ENCODE measurements at regions not wholly inside any gene's neighbourhood (a gene's known extent, or its start where the extent isn't known, plus 50 kb on each side); places are given as distances from the start of the nearest gene placed in this dataset.

GRCh38 chr15:96107916-96108315 is 222.6 kb upstream of the NR2F2 start:
- TF ChIP-seq, protein P1, sequence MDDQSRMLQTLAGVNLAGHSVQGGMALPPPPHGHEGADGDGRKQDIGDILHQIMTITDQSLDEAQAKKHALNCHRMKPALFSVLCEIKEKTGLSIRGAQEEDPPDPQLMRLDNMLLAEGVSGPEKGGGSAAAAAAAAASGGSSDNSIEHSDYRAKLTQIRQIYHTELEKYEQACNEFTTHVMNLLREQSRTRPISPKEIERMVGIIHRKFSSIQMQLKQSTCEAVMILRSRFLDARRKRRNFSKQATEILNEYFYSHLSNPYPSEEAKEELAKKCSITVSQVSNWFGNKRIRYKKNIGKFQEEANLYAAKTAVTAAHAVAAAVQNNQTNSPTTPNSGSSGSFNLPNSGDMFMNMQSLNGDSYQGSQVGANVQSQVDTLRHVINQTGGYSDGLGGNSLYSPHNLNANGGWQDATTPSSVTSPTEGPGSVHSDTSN (IDR thresholded peaks at IDR 0.05), result no peak
- TF ChIP-seq TCF12 (IDR thresholded peaks at IDR 0.05) (no peak), TAF1 (IDR thresholded peaks at IDR 0.05; ENCODE audit: borderline replicate concordance, low read depth, low read length) (no peak), YY1 (IDR thresholded peaks at IDR 0.05; ENCODE audit: low read depth) (no peak), MXI1 (IDR thresholded peaks at IDR 0.05; ENCODE audit: low read depth, low read length) (no peak), FOXM1 (IDR thresholded peaks at IDR 0.05; ENCODE audit: low read depth) (no peak), ELF1 (IDR thresholded peaks at IDR 0.05) (no peak), SIN3A (IDR thresholded peaks at IDR 0.05; ENCODE audit: borderline replicate concordance, low read depth, low read length) (no peak)
- TF ChIP-seq, protein P2, sequence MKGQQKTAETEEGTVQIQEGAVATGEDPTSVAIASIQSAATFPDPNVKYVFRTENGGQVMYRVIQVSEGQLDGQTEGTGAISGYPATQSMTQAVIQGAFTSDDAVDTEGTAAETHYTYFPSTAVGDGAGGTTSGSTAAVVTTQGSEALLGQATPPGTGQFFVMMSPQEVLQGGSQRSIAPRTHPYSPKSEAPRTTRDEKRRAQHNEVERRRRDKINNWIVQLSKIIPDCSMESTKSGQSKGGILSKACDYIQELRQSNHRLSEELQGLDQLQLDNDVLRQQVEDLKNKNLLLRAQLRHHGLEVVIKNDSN (IDR thresholded peaks at IDR 0.05; ENCODE audit: borderline replicate concordance, low read depth), result no peak
- Histone ChIP-seq H3K4me1 (ENCODE audit: control insufficient read depth in 1 of 2, insufficient read depth in 2 of 2, low read depth in 1 of 2, low read length in 1 of 2) (no peaks in the 10 kb centered on the region), H3K27me3 (ENCODE audit: insufficient read depth) (no peaks in the 10 kb centered on the region), H3K36me3 (replicated peaks in 1 of 2; ENCODE audit: control insufficient read depth in 1 of 2, insufficient read depth in 2 of 2, low read length in 1 of 2) (no peaks in the 10 kb centered on the region), H3F3A (replicated peaks; ENCODE audit: insufficient read depth) (no peaks in the 10 kb centered on the region), H3K9me3 (no peaks in the 10 kb centered on the region), H3K9ac (no peak overlapping the region), H3K9me2 (no peaks in the 10 kb centered on the region), H3K27ac (ENCODE audit: low read depth in 2 of 2, low read length in 1 of 2) (no peak overlapping the region), H4K20me1 (ENCODE audit: insufficient read depth) (no peaks in the 10 kb centered on the region), H3K4me3 (ENCODE audit: low read depth in 2 of 2, low read length in 1 of 2) (no peak overlapping the region), H3K4me2 (no peak overlapping the region), H3K79me2 (ENCODE audit: insufficient read depth) (no peaks in the 10 kb centered on the region), H2AFZ (ENCODE audit: low read depth) (no peak overlapping the region)
- ChIA-PET CTCF (no interaction called here), POLR2A (no interaction called here)
- 6% methylated on average over 2 of the region's 2 CpGs for WGBS (ENCODE audit: low lambda C conversion rate)
- DNase-seq, result no peak

DNA sequence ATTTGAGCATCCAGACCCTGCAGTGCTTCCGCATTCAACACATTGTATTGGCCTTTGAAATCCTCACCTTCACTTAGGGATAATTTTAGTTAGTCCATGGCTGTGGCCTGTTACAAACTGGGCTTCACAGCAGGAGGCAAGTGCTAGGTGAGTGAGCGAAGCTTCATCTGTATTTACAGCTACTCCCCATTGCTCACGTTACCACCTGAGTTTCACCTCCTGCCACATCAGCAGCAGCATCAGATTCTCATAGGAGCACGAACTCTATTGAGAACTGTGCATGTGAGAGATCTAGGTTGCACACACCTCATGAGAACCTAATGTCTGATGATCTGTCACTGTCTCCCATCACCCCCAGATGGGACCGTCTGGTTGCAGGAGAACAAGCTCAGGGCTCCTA is 222.1 kb upstream of the NR2F2 start:
- no peaks in the 10 kb centered on the region for H3K79me2 ChIP-seq (ENCODE audit: insufficient read depth)
- no peaks in the 10 kb centered on the region for H4K20me1 ChIP-seq (ENCODE audit: insufficient read depth)
- H2AFZ ChIP-seq (ENCODE audit: low read depth), result no peak overlapping the region
- H3K4me3 ChIP-seq (ENCODE audit: low read depth in 2 of 2, low read length in 1 of 2), result no peak overlapping the region
- CTCF ChIA-PET, result no interaction called here
- POLR2A ChIA-PET, result no interaction called here
- H3K36me3 ChIP-seq (replicated peaks in 1 of 2; ENCODE audit: control insufficient read depth in 1 of 2, insufficient read depth in 2 of 2, low read length in 1 of 2), result no peaks in the 10 kb centered on the region
- H3K9me2 ChIP-seq, result no peaks in the 10 kb centered on the region
- no peaks in the 10 kb centered on the region for H3K4me1 ChIP-seq (ENCODE audit: control insufficient read depth in 1 of 2, insufficient read depth in 2 of 2, low read depth in 1 of 2, low read length in 1 of 2)
- H3F3A ChIP-seq (replicated peaks; ENCODE audit: insufficient read depth), result no peaks in the 10 kb centered on the region
- WGBS (ENCODE audit: low lambda C conversion rate), result 22% methylated on average over 5 of the region's 5 CpGs
- no peak overlapping the region for H3K9ac ChIP-seq
- H3K27ac ChIP-seq (ENCODE audit: low read depth in 2 of 2, low read length in 1 of 2), result no peak overlapping the region
- no peak overlapping the region for H3K4me2 ChIP-seq
- no peak for DNase-seq
- H3K27me3 ChIP-seq (ENCODE audit: insufficient read depth), result no peaks in the 10 kb centered on the region
- H3K9me3 ChIP-seq, result no peaks in the 10 kb centered on the region
- TF ChIP-seq FOXM1 (IDR thresholded peaks at IDR 0.05; ENCODE audit: low read depth) (no peak), TCF12 (IDR thresholded peaks at IDR 0.05) (no peak), TAF1 (IDR thresholded peaks at IDR 0.05; ENCODE audit: borderline replicate concordance, low read depth, low read length) (no peak)

DNA sequence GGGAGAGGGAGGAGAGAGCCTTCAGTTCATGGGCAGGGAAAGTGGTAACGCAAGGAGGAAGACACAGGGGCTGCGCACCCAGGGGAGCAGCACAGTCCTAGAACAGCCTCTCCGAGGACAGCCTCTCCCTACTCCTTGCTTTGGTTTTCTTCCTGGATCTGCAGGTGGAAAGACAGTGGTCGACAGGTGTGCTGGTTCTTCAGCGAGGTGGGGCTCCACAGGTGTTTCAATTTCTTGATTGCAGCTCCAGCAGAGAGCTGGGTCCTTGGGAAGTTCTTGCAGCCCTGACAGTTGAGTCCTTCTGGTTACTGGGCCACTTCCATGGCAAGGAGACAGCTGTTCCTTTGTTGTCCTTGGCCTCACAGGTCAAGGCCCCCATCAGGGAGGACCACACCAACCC is 220.7 kb upstream of the NR2F2 start:
- no peak overlapping the region for H2AFZ ChIP-seq (ENCODE audit: low read depth)
- TF ChIP-seq, protein P3, sequence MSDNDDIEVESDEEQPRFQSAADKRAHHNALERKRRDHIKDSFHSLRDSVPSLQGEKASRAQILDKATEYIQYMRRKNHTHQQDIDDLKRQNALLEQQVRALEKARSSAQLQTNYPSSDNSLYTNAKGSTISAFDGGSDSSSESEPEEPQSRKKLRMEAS (IDR thresholded peaks at IDR 0.05; ENCODE audit: low read depth), result no peak
- no peak for TF ChIP-seq EZH2phosphoT487 (IDR thresholded peaks at IDR 0.05; ENCODE audit: borderline replicate concordance, low read depth)
- H3K4me1 ChIP-seq (ENCODE audit: control insufficient read depth in 1 of 2, insufficient read depth in 2 of 2, low read depth in 1 of 2, low read length in 1 of 2), result no peaks in the 10 kb centered on the region
- ChIA-PET CTCF (no interaction called here), POLR2A (no interaction called here)
- H4K20me1 ChIP-seq (ENCODE audit: insufficient read depth), result no peaks in the 10 kb centered on the region
- no peak overlapping the region for H3K9ac ChIP-seq
- WGBS (ENCODE audit: low lambda C conversion rate), result 16% methylated on average over 4 of the region's 5 CpGs
- H3K27me3 ChIP-seq (ENCODE audit: insufficient read depth), result no peaks in the 10 kb centered on the region
- H3K4me3 ChIP-seq (ENCODE audit: low read depth in 2 of 2, low read length in 1 of 2), result no peak overlapping the region
- no peak overlapping the region for H3K4me2 ChIP-seq
- no peaks in the 10 kb centered on the region for H3K9me3 ChIP-seq
- H3F3A ChIP-seq (replicated peaks; ENCODE audit: insufficient read depth), result no peaks in the 10 kb centered on the region
- no peak overlapping the region for H3K27ac ChIP-seq (ENCODE audit: low read depth in 2 of 2, low read length in 1 of 2)
- DNase-seq, result no peak
- H3K9me2 ChIP-seq, result no peaks in the 10 kb centered on the region
- no peaks in the 10 kb centered on the region for H3K36me3 ChIP-seq (replicated peaks in 1 of 2; ENCODE audit: control insufficient read depth in 1 of 2, insufficient read depth in 2 of 2, low read length in 1 of 2)
- H3K79me2 ChIP-seq (ENCODE audit: insufficient read depth), result no peaks in the 10 kb centered on the region
